MM.1S (cell line): ENCODE measurements at regions not wholly inside any gene's neighbourhood (a gene's known extent, or its start where the extent isn't known, plus 50 kb on each side); places are given as distances from the start of the nearest gene placed in this dataset.
"Not testable (repeated sequence)": the region's sequence is repeated elsewhere in the genome, so short reads cannot be mapped to it uniquely, and the experiment has no call there.

Experiments used
- DNase-seq: peaks from one replicate; pipeline ENCODE4 v3.0.0-alpha.2; 2015
- H2AFZ ChIP-seq: fragments of 300-600 bp; sonication (generic); 2 replicates; pipeline ENCODE4 v1.6.0; 2016; ENCODE audit warnings: antibody characterized with exemption, low read length
- H3F3A ChIP-seq: fragments of 300-600 bp; sonication (generic); 2 replicates; pipeline ENCODE4 v1.6.1; 2016; ENCODE audit warnings: mild to moderate bottlenecking, antibody characterized with exemption, low read length, moderate library complexity, mixed read lengths; ENCODE audit not compliant: insufficient read depth
- H3K27ac ChIP-seq: fragments of 300-600 bp; sonication (generic); 2 replicates; pipeline ENCODE4 v1.5.1; 2016; ENCODE audit warnings: mild to moderate bottlenecking, low read length
- H3K27me3 ChIP-seq: fragments of 300-600 bp; sonication (generic); replicated peaks from 2 replicates; pipeline ENCODE4 v1.6.0; 2016; ENCODE audit warnings: low read length; ENCODE audit not compliant: insufficient read depth
- H3K36me3 ChIP-seq: fragments of 300-600 bp; sonication (generic); replicated peaks from 2 replicates; pipeline ENCODE4 v1.6.1; 2016; ENCODE audit warnings: mild to moderate bottlenecking, low read length, mixed read lengths; ENCODE audit not compliant: insufficient read depth
- H3K4me1 ChIP-seq: fragments of 300-600 bp; sonication (generic); 2 replicates; pipeline ENCODE4 v1.6.1; 2016; ENCODE audit warnings: low read length, mixed read lengths
- H3K4me2 ChIP-seq: fragments of 300-600 bp; sonication (generic); 2 replicates; pipeline ENCODE4 v1.6.0; 2016; ENCODE audit warnings: low read depth, low read length
- H3K4me3 ChIP-seq: fragments of 300-600 bp; sonication (generic); 2 replicates; pipeline ENCODE4 v1.5.1; 2016; ENCODE audit warnings: low read length, mixed read lengths
- H3K79me2 ChIP-seq: fragments of 300-600 bp; sonication (generic); 2 replicates; pipeline ENCODE4 v1.6.1; 2016; ENCODE audit warnings: mixed run types, low read length, mixed read lengths
- H3K9ac ChIP-seq: fragments of 300-600 bp; sonication (generic); 2 replicates; pipeline ENCODE4 v1.6.1; 2016; ENCODE audit warnings: low read length, mixed read lengths
- H3K9me2 ChIP-seq: fragments of 300-600 bp; sonication (generic); replicated peaks from 2 replicates; pipeline ENCODE4 v1.6.1; 2016; ENCODE audit warnings: mild to moderate bottlenecking, low read length, mixed read lengths; ENCODE audit not compliant: insufficient read depth
- H3K9me3 ChIP-seq: fragments of 300-600 bp; sonication (generic); replicated peaks from 2 replicates; pipeline ENCODE4 v1.6.1; 2016; ENCODE audit warnings: mild to moderate bottlenecking, low read length, mixed read lengths; ENCODE audit not compliant: insufficient read depth
- H4K20me1 ChIP-seq: fragments of 300-600 bp; sonication (generic); 2 replicates; pipeline ENCODE4 v1.6.1; 2016; ENCODE audit warnings: mild to moderate bottlenecking, low read length, moderate library complexity, mixed read lengths; ENCODE audit not compliant: insufficient read depth
- EZH2 ChIP-seq: fragments of 300-600 bp; sonication (generic); optimal IDR thresholded peaks from 2 replicates; pipeline ENCODE3; 2017; ENCODE audit warnings: low read depth, mild to moderate bottlenecking, antibody characterized with exemption, low read length, mixed read lengths
- EZH2phosphoT487 ChIP-seq: fragments of 300-600 bp; sonication (generic); IDR thresholded peaks from 2 replicates; pipeline ENCODE4 v1.6.1; 2018; ENCODE audit warnings: antibody characterized with exemption, low read length
- TF ChIP-seq, protein P1 (sequence below): fragments of 300-600 bp; sonication (generic); IDR thresholded peaks from 2 replicates; pipeline ENCODE4 v1.5.1; 2016; ENCODE audit warnings: antibody characterized with exemption, low read length, mixed read lengths

GRCh38 chr6:9128970-9129369, 693.6 kb upstream of the SLC35B3 start:
- Histone ChIP-seq H3F3A (no peaks in the 10 kb centered on the region), H3K9me2 (no peaks in the 10 kb centered on the region), H3K4me1 (no peaks in the 10 kb centered on the region), H3K79me2 (no peaks in the 10 kb centered on the region), H3K9ac (no peak overlapping the region), H3K27ac (no peak overlapping the region), H4K20me1 (no peaks in the 10 kb centered on the region), H2AFZ (no peak overlapping the region), H3K36me3 (no peaks in the 10 kb centered on the region), H3K4me3 (no peak overlapping the region), H3K4me2 (no peak overlapping the region), H3K9me3 (no peaks in the 10 kb centered on the region), H3K27me3 (no peaks in the 10 kb centered on the region)
- no peak for DNase-seq
- TF ChIP-seq EZH2phosphoT487: no peak
- TF ChIP-seq, protein P1, sequence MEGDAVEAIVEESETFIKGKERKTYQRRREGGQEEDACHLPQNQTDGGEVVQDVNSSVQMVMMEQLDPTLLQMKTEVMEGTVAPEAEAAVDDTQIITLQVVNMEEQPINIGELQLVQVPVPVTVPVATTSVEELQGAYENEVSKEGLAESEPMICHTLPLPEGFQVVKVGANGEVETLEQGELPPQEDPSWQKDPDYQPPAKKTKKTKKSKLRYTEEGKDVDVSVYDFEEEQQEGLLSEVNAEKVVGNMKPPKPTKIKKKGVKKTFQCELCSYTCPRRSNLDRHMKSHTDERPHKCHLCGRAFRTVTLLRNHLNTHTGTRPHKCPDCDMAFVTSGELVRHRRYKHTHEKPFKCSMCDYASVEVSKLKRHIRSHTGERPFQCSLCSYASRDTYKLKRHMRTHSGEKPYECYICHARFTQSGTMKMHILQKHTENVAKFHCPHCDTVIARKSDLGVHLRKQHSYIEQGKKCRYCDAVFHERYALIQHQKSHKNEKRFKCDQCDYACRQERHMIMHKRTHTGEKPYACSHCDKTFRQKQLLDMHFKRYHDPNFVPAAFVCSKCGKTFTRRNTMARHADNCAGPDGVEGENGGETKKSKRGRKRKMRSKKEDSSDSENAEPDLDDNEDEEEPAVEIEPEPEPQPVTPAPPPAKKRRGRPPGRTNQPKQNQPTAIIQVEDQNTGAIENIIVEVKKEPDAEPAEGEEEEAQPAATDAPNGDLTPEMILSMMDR: no peak
- TF ChIP-seq EZH2: no peak

DNA sequence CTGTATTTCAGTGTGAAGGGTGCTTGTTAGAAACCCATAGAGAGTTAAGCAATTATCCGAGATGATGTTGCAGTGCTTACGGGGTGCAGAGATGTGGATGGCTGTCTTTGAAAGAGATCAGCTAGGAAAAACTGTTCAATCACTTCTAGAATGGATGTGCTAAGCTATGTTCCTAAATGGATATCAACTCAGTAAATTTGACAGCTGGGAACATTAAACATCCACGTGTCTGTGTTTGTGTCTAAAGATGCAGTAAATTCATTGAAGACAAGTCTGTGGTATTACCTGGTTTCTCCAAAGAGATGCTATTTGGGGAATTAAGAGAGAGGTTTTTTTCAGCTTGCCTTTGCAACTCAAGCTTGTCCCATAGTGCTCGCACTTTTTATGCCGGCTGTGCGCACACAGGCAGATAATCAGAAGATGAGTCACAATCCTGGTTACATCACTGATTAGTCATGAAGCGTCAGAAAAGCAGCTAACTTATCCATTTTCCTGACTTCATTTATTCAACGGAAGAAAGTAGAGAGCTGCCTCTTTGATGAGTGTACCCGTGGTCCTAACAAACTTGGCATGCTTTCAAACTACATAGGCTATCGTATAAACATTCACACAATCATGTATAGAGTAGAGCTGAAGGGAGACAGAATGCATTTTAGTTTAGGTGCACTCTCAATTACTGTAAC, 691.7 kb upstream of the SLC35B3 start:
- DNase-seq: no peak

DNA sequence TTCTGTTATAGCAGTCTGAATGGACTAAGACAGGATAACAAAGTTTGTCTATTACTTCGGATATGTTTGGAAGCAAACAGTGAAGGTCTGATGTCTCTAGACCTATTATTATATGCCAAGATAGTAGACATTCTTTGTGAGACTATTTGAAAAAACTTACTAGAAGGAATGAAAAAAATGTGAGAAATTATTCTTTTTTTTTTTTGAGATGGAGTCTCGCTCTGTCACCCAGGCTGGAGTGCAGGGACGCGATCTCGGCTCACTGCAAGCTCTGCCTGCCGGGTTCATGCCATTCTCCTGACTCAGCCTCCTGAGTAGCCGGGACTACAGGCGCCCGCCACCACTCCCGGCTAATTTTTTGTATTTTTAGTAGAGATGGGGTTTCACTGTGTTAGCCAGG, 690.7 kb upstream of the SLC35B3 start:
- H3F3A ChIP-seq, H3K9me2 ChIP-seq, H3K27ac ChIP-seq, H3K9me3 ChIP-seq, H3K4me2 ChIP-seq, H3K4me3 ChIP-seq, H3K27me3 ChIP-seq, H2AFZ ChIP-seq, H3K36me3 ChIP-seq, H3K4me1 ChIP-seq, H4K20me1 ChIP-seq, H3K9ac ChIP-seq, DNase-seq, H3K79me2 ChIP-seq: not testable (repeated sequence)

More for the DNA sequence above, 691.7 kb upstream of the SLC35B3 start:
- Histone ChIP-seq H3K9me2 (no peaks in the 10 kb centered on the region), H3K4me3 (no peak overlapping the region), H3K79me2 (no peaks in the 10 kb centered on the region), H4K20me1 (no peaks in the 10 kb centered on the region), H3K27me3 (no peaks in the 10 kb centered on the region), H2AFZ (no peak overlapping the region), H3K4me2 (no peak overlapping the region), H3F3A (no peaks in the 10 kb centered on the region), H3K4me1 (no peaks in the 10 kb centered on the region), H3K9ac (no peak overlapping the region), H3K9me3 (no peaks in the 10 kb centered on the region), H3K27ac (no peak overlapping the region), H3K36me3 (no peaks in the 10 kb centered on the region)
- TF ChIP-seq EZH2 (no peak), EZH2phosphoT487 (no peak)
- TF ChIP-seq, protein P1: no peak

DNA sequence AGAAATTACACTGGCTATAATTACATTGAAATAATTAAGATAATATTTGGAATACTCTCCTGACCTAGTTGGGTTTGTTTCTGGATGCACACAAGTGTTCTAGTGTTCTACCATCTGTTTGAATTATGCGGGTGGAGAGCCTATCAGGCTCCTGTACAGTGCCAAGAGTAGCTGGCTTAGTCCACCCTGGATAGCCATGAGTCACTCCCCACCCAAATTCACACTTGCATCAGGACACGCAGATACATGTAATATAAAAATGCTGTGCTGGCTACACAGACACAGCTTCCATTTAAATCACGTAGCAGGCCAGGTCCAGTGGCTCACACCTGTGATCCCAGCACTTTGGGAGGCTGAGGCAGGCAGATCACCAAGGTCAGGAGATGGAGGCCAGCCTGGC, 686.2 kb upstream of the SLC35B3 start:
- Histone ChIP-seq H3K9me3 (no peaks in the 10 kb centered on the region), H3K9me2 (no peaks in the 10 kb centered on the region)
- DNase-seq: no peak

More for the DNA sequence above, 686.2 kb upstream of the SLC35B3 start:
- no peaks in the 10 kb centered on the region for H3K79me2 ChIP-seq
- H3K9ac ChIP-seq: no peak overlapping the region
- H3K27me3 ChIP-seq: no peaks in the 10 kb centered on the region
- H3K27ac ChIP-seq: no peak overlapping the region
- TF ChIP-seq, protein P1: no peak
- TF ChIP-seq EZH2: no peak
- no peak for TF ChIP-seq EZH2phosphoT487
- H3K4me2 ChIP-seq: no peak overlapping the region
- H3F3A ChIP-seq: no peaks in the 10 kb centered on the region
- H4K20me1 ChIP-seq: no peaks in the 10 kb centered on the region
- no peak overlapping the region for H2AFZ ChIP-seq
- no peaks in the 10 kb centered on the region for H3K4me1 ChIP-seq
- H3K4me3 ChIP-seq: no peak overlapping the region
- no peaks in the 10 kb centered on the region for H3K36me3 ChIP-seq
